Activated CD4-positive, alpha-beta T cell treated with anti-CD3 and anti-CD28 coated beads, Interleukin-2, Interleukin-4, amounts not matched to agents 100 ng/mL and 50 ng/mL, durations not matched to agents 16 hours and 8 hours (primary cell): ENCODE measurements at regions not wholly inside any gene's neighbourhood (a gene's known extent, or its start where the extent isn't known, plus 50 kb on each side); places are given as distances from the start of the nearest gene placed in this dataset.

Experiments
- DNase-seq: peaks from one replicate; pipeline ENCODE4 v3.0.0-alpha.2; 2020; ENCODE audit warnings: low spot score

- no peak for DNase-seq
Measured at GRCh38 chr17:71922439-71922838, 198.4 kb upstream of the SOX9 start.

GRCh38 chr17:71926746-71927398 lies 193.9 kb upstream of the SOX9 start:
- DNase-seq: no peak

GRCh38 chr17:71933306-71933705 lies 187.5 kb upstream of the SOX9 start:
- DNase-seq: no peak

GRCh38 chr17:71934520-71934919 lies 186.3 kb upstream of the SOX9 start:
- no peak for DNase-seq

- DNase-seq: no peak
Measured at GRCh38 chr17:71935341-71935740, 185.5 kb upstream of the SOX9 start.

GRCh38 chr17:71936977-71937376 lies 183.8 kb upstream of the SOX9 start:
- DNase-seq: no peak

- no peak for DNase-seq
Measured at GRCh38 chr17:71937914-71938313, 182.9 kb upstream of the SOX9 start.

- no peak for DNase-seq
Measured at GRCh38 chr17:71938340-71939010, 182.3 kb upstream of the SOX9 start.

GRCh38 chr17:71941920-71942319 lies 178.9 kb upstream of the SOX9 start:
- no peak for DNase-seq

- no peak for DNase-seq
Measured at GRCh38 chr17:71942626-71943025, 178.2 kb upstream of the SOX9 start.

- DNase-seq: no peak
Measured at GRCh38 chr17:71948703-71949422, 172.0 kb upstream of the SOX9 start.

- DNase-seq: no peak
Measured at GRCh38 chr17:71959154-71959553, 161.7 kb upstream of the SOX9 start.

- no peak for DNase-seq
Measured at GRCh38 chr17:71963351-71963750, 157.5 kb upstream of the SOX9 start.

GRCh38 chr17:71963791-71964190 lies 157.0 kb upstream of the SOX9 start:
- DNase-seq: no peak

- no peak for DNase-seq
Measured at GRCh38 chr17:71964559-71964958, 156.3 kb upstream of the SOX9 start.

- no peak for DNase-seq
Measured at GRCh38 chr17:71966055-71966454, 154.8 kb upstream of the SOX9 start.

GRCh38 chr17:71966459-71967313 lies 154.1 kb upstream of the SOX9 start:
- no peak for DNase-seq

GRCh38 chr17:71969500-71969899 lies 151.3 kb upstream of the SOX9 start:
- DNase-seq: no peak

GRCh38 chr17:71970312-71970711 lies 150.5 kb upstream of the SOX9 start:
- DNase-seq: no peak

- no peak for DNase-seq
Measured at GRCh38 chr17:71974051-71974450, 146.8 kb upstream of the SOX9 start.

- DNase-seq: no peak
Measured at GRCh38 chr17:71975331-71975801, 145.5 kb upstream of the SOX9 start.

GRCh38 chr17:71976011-71976649 lies 144.7 kb upstream of the SOX9 start:
- DNase-seq: no peak
